Endothelial cell of umbilical vein (primary cell): ENCODE measurements at regions not wholly inside any gene's neighbourhood (a gene's known extent, or its start where the extent isn't known, plus 50 kb on each side); places are given as distances from the start of the nearest gene placed in this dataset.

ENCODE experiments used
- CTCF ChIP-seq, 2 donors: IDR thresholded peaks; 1 replicate in 1 of 2; 2 replicates in 1 of 2; pipeline ENCODE4 v1.5.1; 2011; ENCODE audit warnings: low read length in 2 of 2, mild to moderate bottlenecking in 2 of 2, moderate library complexity in 2 of 2, control low read depth in 1 of 2, inconsistent platforms in 1 of 2, low read depth in 1 of 2; ENCODE audit not compliant: insufficient read depth in 1 of 2; ENCODE audit errors: extremely low read depth in 1 of 2
- EZH2 ChIP-seq: IDR thresholded peaks from 2 replicates; pipeline ENCODE4 v1.6.1; 2012; ENCODE audit warnings: borderline replicate concordance, low read depth, mild to moderate bottlenecking, moderate library complexity, low read length, inconsistent platforms; ENCODE audit not compliant: severe bottlenecking
- JUN ChIP-seq: IDR thresholded peaks from 2 replicates; pipeline ENCODE4 v1.6.1; 2011; ENCODE audit warnings: borderline replicate concordance, low read depth; ENCODE audit not compliant: insufficient read length, insufficient read depth
- MYC ChIP-seq: IDR thresholded peaks from one replicate; pipeline ENCODE4 v1.6.1; 2011; ENCODE audit warnings: mild to moderate bottlenecking, low read depth, low read length
- POLR2A ChIP-seq: IDR thresholded peaks from 2 replicates; pipeline ENCODE4 v1.6.1; 2012; ENCODE audit warnings: low read depth, mild to moderate bottlenecking, control low read depth, low read length
- POLR2AphosphoS5 ChIP-seq: IDR thresholded peaks from 2 replicates; pipeline ENCODE4 v1.6.1; 2012; ENCODE audit warnings: low read depth, mild to moderate bottlenecking, control low read depth, low read length, moderate library complexity; ENCODE audit not compliant: insufficient read depth
- TF ChIP-seq, protein P1 (sequence below): IDR thresholded peaks from 2 replicates; pipeline ENCODE4 v1.6.1; 2011; ENCODE audit not compliant: insufficient read depth, insufficient read length

DNA sequence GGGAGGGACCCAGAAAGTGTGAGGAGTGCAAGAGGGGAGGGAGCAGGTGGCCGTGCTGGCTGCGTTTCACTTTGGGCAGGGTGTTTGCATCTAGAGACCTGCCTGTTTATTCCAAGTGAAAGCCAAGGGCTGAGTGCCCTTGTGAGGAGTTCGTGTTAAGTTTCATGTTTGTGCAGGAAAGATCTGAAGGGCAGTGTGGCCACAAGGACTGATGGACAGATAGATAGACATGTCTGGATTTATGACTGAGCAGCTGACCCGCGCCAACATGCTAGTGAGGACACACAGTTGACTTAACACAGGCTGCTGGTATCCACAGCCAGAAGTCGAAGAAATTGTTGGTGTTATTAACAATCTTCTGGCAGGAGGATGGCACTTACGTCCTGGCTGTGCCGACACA is 387.6 kb upstream of the TNP1 start:
- TF ChIP-seq POLR2AphosphoS5 (no peak), EZH2 (no peak), CTCF (IDR thresholded peaks at IDR 0.05; ENCODE audit: extremely low read depth in 1 of 2, insufficient read depth in 1 of 2, low read depth in 1 of 2, low read length in 2 of 2) (no peak), POLR2A (no peak), JUN (no peak), MYC (no peak)
- TF ChIP-seq, protein P1, sequence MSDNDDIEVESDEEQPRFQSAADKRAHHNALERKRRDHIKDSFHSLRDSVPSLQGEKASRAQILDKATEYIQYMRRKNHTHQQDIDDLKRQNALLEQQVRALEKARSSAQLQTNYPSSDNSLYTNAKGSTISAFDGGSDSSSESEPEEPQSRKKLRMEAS = no peak
